ENCODE measurements at regions not wholly inside any gene's neighbourhood (a gene's known extent, or its start where the extent isn't known, plus 50 kb on each side); places are given as distances from the start of the nearest gene placed in this dataset.

DNA sequence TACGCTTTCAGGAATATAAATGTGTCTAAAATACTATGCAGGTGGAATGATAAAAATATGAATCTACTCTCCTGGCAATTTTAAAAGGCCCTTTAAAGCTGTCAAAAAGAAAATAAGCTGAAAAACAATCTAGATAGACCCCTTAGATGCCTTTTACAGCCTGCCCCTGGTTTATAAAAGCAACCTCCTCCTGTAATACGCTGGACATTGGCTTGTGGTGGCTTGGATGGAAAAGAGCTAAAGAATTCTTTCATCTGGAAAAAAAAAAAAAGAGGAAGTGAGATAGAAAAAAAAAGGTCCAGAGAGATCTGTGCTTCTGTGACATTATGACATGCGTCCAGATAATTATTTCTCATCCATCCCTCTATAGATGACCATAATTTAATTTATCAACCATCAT is 115.9 kb upstream of the NRSN1 start:
- Histone ChIP-seq H3K9ac (ENCODE audit: low read length) (no peak overlapping the region), H3K14ac (ENCODE audit: low read length in 2 of 2) (no peak overlapping the region), H4K8ac (ENCODE audit: low read length) (no peak overlapping the region), H3K18ac (ENCODE audit: low read depth in 1 of 2, low read length in 2 of 2) (no peak overlapping the region), H2AFZ (ENCODE audit: low read depth, low read length) (no peak overlapping the region), H2BK15ac (ENCODE audit: low read depth, poor library complexity, severe bottlenecking) (no peak overlapping the region), H3K79me1 (replicated peaks; ENCODE audit: low read length, poor library complexity, severe bottlenecking) (no peaks in the 10 kb centered on the region), H2BK12ac (ENCODE audit: low read length in 2 of 2) (no peak overlapping the region), H2BK120ac (ENCODE audit: low read depth, low read length) (no peak overlapping the region), H2BK5ac (ENCODE audit: low read depth, low read length, poor library complexity, severe bottlenecking) (no peak overlapping the region), H3K4ac (ENCODE audit: low read depth in 1 of 2, low read length in 2 of 2) (no peak overlapping the region), H3K4me2 (ENCODE audit: low read length, poor library complexity, severe bottlenecking) (no peak overlapping the region), H3K23ac (ENCODE audit: low read length in 2 of 2) (no peak overlapping the region), H3K27me3 (ENCODE audit: control insufficient read depth in 1 of 2, insufficient read depth in 1 of 2, low read length in 2 of 2) (no peaks in the 10 kb centered on the region), H3K27ac (ENCODE audit: low read length, poor library complexity, severe bottlenecking) (no peak overlapping the region), H4K91ac (ENCODE audit: low read length) (no peak overlapping the region), H3K4me1 (ENCODE audit: control insufficient read depth, insufficient read depth, low read depth, low read length) (no peaks in the 10 kb centered on the region), H3K9me3 (ENCODE audit: control insufficient read depth, low read length) (peaks cover 3% of the 10 kb centered on the region), H3K36me3 (ENCODE audit: control insufficient read depth in 1 of 2, insufficient read depth in 2 of 2, low read depth in 1 of 2, low read length in 2 of 2) (no peaks in the 10 kb centered on the region), H2AK5ac (ENCODE audit: low read length, severe bottlenecking) (no peak overlapping the region), H3K4me3 (ENCODE audit: insufficient read depth in 1 of 2, low read depth in 1 of 2, low read length in 2 of 2) (no peak overlapping the region)
- no peak for DNase-seq
- WGBS: 80% methylated on average over 1 of the region's 3 CpGs

DNA sequence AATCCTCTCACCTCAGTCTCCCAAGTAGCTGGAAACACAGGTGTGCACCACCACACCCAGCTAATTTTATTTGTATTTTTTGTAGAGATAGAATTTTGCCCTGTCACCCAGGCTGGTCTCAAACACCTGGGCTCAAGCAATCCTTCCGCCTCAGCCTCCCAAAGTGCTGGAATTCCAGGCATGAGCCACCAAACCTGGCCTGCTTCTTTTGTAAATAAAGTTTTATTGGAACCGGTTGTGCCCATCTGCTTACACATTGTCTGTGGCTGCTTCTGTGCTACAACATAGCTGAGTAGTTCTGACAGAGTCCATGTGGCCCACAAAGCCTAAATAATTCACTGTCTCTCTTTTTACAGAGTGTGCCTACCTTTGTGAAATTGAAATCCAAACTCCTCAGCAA is 109.7 kb upstream of the NRSN1 start:
- Histone ChIP-seq H3K9ac (ENCODE audit: low read length) (no peak overlapping the region), H4K8ac (ENCODE audit: low read length) (no peak overlapping the region), H3K23ac (ENCODE audit: low read length in 2 of 2) (no peak overlapping the region), H3K14ac (ENCODE audit: low read length in 2 of 2) (no peak overlapping the region), H2AFZ (ENCODE audit: low read depth, low read length) (no peak overlapping the region), H2BK12ac (ENCODE audit: low read length in 2 of 2) (no peak overlapping the region), H2BK120ac (ENCODE audit: low read depth, low read length) (no peak overlapping the region), H3K27ac (ENCODE audit: low read length, poor library complexity, severe bottlenecking) (no peak overlapping the region), H3K18ac (ENCODE audit: low read depth in 1 of 2, low read length in 2 of 2) (no peak overlapping the region), H3K4me2 (ENCODE audit: low read length, poor library complexity, severe bottlenecking) (no peak overlapping the region), H3K4ac (ENCODE audit: low read depth in 1 of 2, low read length in 2 of 2) (no peak overlapping the region), H3K27me3 (ENCODE audit: control insufficient read depth in 1 of 2, insufficient read depth in 1 of 2, low read length in 2 of 2) (no peaks in the 10 kb centered on the region), H3K4me1 (ENCODE audit: control insufficient read depth, insufficient read depth, low read depth, low read length) (no peaks in the 10 kb centered on the region), H3K36me3 (ENCODE audit: control insufficient read depth in 1 of 2, insufficient read depth in 2 of 2, low read depth in 1 of 2, low read length in 2 of 2) (no peaks in the 10 kb centered on the region), H3K4me3 (ENCODE audit: insufficient read depth in 1 of 2, low read depth in 1 of 2, low read length in 2 of 2) (no peak overlapping the region), H3K79me1 (replicated peaks; ENCODE audit: low read length, poor library complexity, severe bottlenecking) (no peaks in the 10 kb centered on the region), H3K9me3 (ENCODE audit: control insufficient read depth, low read length) (no peaks in the 10 kb centered on the region), H2BK5ac (ENCODE audit: low read depth, low read length, poor library complexity, severe bottlenecking) (no peak overlapping the region), H2BK15ac (ENCODE audit: low read depth, poor library complexity, severe bottlenecking) (no peak overlapping the region), H4K91ac (ENCODE audit: low read length) (no peak overlapping the region), H2AK5ac (ENCODE audit: low read length, severe bottlenecking) (no peak overlapping the region)
- 69% methylated on average over 2 of the region's 2 CpGs for WGBS
- DNase-seq: no peak

DNA sequence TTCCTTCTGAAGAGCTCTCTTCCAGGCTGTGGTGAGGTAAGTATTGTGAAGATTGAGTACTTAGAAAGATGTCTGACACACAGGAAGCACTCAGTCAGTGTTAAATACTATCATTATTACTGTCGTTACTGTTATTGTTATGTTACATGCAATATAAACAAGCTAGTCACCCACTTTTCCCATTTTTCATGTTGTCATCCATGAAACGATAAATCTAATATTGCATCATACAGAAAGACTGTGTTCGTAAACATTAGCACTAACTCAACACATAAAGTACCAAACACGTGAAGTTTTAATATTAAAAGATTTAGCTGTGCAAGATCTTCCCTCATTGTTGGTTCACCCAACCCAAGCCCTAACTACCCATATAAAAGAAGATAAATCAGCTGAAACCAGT is 109.2 kb upstream of the NRSN1 start:
- 80% methylated on average over 3 of the region's 4 CpGs for WGBS
- H4K91ac ChIP-seq (ENCODE audit: low read length): no peak overlapping the region
- no peak overlapping the region for H4K8ac ChIP-seq (ENCODE audit: low read length)
- no peaks in the 10 kb centered on the region for H3K79me1 ChIP-seq (replicated peaks; ENCODE audit: low read length, poor library complexity, severe bottlenecking)
- H3K36me3 ChIP-seq (ENCODE audit: control insufficient read depth in 1 of 2, insufficient read depth in 2 of 2, low read depth in 1 of 2, low read length in 2 of 2): no peaks in the 10 kb centered on the region
- no peak overlapping the region for H2BK5ac ChIP-seq (ENCODE audit: low read depth, low read length, poor library complexity, severe bottlenecking)
- no peak overlapping the region for H2AK5ac ChIP-seq (ENCODE audit: low read length, severe bottlenecking)
- no peak overlapping the region for H3K18ac ChIP-seq (ENCODE audit: low read depth in 1 of 2, low read length in 2 of 2)
- H3K27ac ChIP-seq (ENCODE audit: low read length, poor library complexity, severe bottlenecking): no peak overlapping the region
- H2BK15ac ChIP-seq (ENCODE audit: low read depth, poor library complexity, severe bottlenecking): no peak overlapping the region
- no peak overlapping the region for H3K4me3 ChIP-seq (ENCODE audit: insufficient read depth in 1 of 2, low read depth in 1 of 2, low read length in 2 of 2)
- H3K14ac ChIP-seq (ENCODE audit: low read length in 2 of 2): no peak overlapping the region
- H2BK12ac ChIP-seq (ENCODE audit: low read length in 2 of 2): no peak overlapping the region
- no peak overlapping the region for H3K23ac ChIP-seq (ENCODE audit: low read length in 2 of 2)
- DNase-seq: no peak
- no peaks in the 10 kb centered on the region for H3K9me3 ChIP-seq (ENCODE audit: control insufficient read depth, low read length)
- no peak overlapping the region for H2AFZ ChIP-seq (ENCODE audit: low read depth, low read length)
- H3K4ac ChIP-seq (ENCODE audit: low read depth in 1 of 2, low read length in 2 of 2): no peak overlapping the region
- no peak overlapping the region for H2BK120ac ChIP-seq (ENCODE audit: low read depth, low read length)
- H3K4me2 ChIP-seq (ENCODE audit: low read length, poor library complexity, severe bottlenecking): no peak overlapping the region
- H3K4me1 ChIP-seq (ENCODE audit: control insufficient read depth, insufficient read depth, low read depth, low read length): no peaks in the 10 kb centered on the region
- no peak overlapping the region for H3K9ac ChIP-seq (ENCODE audit: low read length)
- H3K27me3 ChIP-seq (ENCODE audit: control insufficient read depth in 1 of 2, insufficient read depth in 1 of 2, low read length in 2 of 2): no peaks in the 10 kb centered on the region

DNA sequence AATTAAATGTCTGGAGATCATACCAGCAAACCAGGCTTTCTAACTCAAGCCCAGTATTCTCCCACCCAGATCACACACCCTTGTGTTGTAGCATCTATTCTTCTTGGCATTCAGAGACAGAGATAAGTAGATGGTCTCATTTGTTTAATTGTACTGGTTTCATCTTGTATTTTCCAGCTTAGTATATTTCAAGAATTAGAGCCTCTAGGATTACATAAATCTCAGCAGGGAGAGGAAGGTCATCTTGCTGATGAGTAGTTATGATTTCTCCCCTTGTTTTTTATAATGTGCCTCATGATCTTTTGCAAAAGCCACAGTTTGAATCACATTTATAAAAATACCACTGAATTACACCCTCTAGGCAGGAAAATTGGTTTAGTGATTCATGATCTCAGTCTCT is 106.6 kb upstream of the NRSN1 start:
- no peak overlapping the region for H3K9ac ChIP-seq (ENCODE audit: low read length)
- no peak overlapping the region for H3K4ac ChIP-seq (ENCODE audit: low read depth in 1 of 2, low read length in 2 of 2)
- H3K9me3 ChIP-seq (ENCODE audit: control insufficient read depth, low read length): no peaks in the 10 kb centered on the region
- no peaks in the 10 kb centered on the region for H3K79me1 ChIP-seq (replicated peaks; ENCODE audit: low read length, poor library complexity, severe bottlenecking)
- no peak overlapping the region for H3K18ac ChIP-seq (ENCODE audit: low read depth in 1 of 2, low read length in 2 of 2)
- H4K91ac ChIP-seq (ENCODE audit: low read length): no peak overlapping the region
- no peak overlapping the region for H2BK12ac ChIP-seq (ENCODE audit: low read length in 2 of 2)
- no peak overlapping the region for H2AFZ ChIP-seq (ENCODE audit: low read depth, low read length)
- no peak overlapping the region for H3K4me2 ChIP-seq (ENCODE audit: low read length, poor library complexity, severe bottlenecking)
- no peak overlapping the region for H2BK5ac ChIP-seq (ENCODE audit: low read depth, low read length, poor library complexity, severe bottlenecking)
- H3K4me3 ChIP-seq (ENCODE audit: insufficient read depth in 1 of 2, low read depth in 1 of 2, low read length in 2 of 2): no peak overlapping the region
- no peak overlapping the region for H2BK15ac ChIP-seq (ENCODE audit: low read depth, poor library complexity, severe bottlenecking)
- H3K27me3 ChIP-seq (ENCODE audit: control insufficient read depth in 1 of 2, insufficient read depth in 1 of 2, low read length in 2 of 2): no peaks in the 10 kb centered on the region
- H3K14ac ChIP-seq (ENCODE audit: low read length in 2 of 2): no peak overlapping the region
- no peak overlapping the region for H2BK120ac ChIP-seq (ENCODE audit: low read depth, low read length)
- no peaks in the 10 kb centered on the region for H3K4me1 ChIP-seq (ENCODE audit: control insufficient read depth, insufficient read depth, low read depth, low read length)
- H3K36me3 ChIP-seq (ENCODE audit: control insufficient read depth in 1 of 2, insufficient read depth in 2 of 2, low read depth in 1 of 2, low read length in 2 of 2): no peaks in the 10 kb centered on the region
- DNase-seq: no peak
- no peak overlapping the region for H4K8ac ChIP-seq (ENCODE audit: low read length)
- no peak overlapping the region for H3K27ac ChIP-seq (ENCODE audit: low read length, poor library complexity, severe bottlenecking)
- H3K23ac ChIP-seq (ENCODE audit: low read length in 2 of 2): no peak overlapping the region
- no peak overlapping the region for H2AK5ac ChIP-seq (ENCODE audit: low read length, severe bottlenecking)
